Tibial artery (tissue), 4 donors: ENCODE measurements at regions not wholly inside any gene's neighbourhood (a gene's known extent, or its start where the extent isn't known, plus 50 kb on each side); places are given as distances from the start of the nearest gene placed in this dataset.

Experiments
- DNase-seq, 2 donors: peaks; one replicate each; pipeline ENCODE4 v3.0.0-alpha.2; 2019
- H3K27ac ChIP-seq, 2 donors: fragments of 200-600 bp; sonication (generic) in 1 of 2; 1 replicate in 1 of 2; 2 replicates in 1 of 2; pipeline ENCODE4 v1.5.1; 2018 to 2019; ENCODE audit warnings: mild to moderate bottlenecking in 1 of 2
- H3K27me3 ChIP-seq, 2 donors: fragments of 200-600 bp; sonication (generic) in 1 of 2; one replicate each; pipeline versions ENCODE4 v1.5.1 to v1.6.0; 2016 to 2019
- H3K36me3 ChIP-seq, 3 donors: fragments of 200-600 bp; sonication (generic) in 2 of 3; one replicate each; pipeline ENCODE4 v1.5.1; 2016 to 2019; ENCODE audit warnings: mild to moderate bottlenecking in 2 of 3
- H3K4me1 ChIP-seq, 4 donors: fragments of 200-600 bp; sonication (generic) in 2 of 4; 1 replicate in 3 of 4; 2 replicates in 1 of 4; pipeline ENCODE4 v1.5.1; 2016 to 2019
- H3K4me3 ChIP-seq, 2 donors: fragments of 200-600 bp; sonication (generic) in 1 of 2; 1 replicate in 1 of 2; 2 replicates in 1 of 2; pipeline ENCODE4 v1.5.1; 2018 to 2019; ENCODE audit warnings: mild to moderate bottlenecking in 2 of 2
- H3K9me3 ChIP-seq, 3 donors: fragments of 200-600 bp; sonication (generic) in 1 of 3; one replicate each; pipeline ENCODE4 v1.5.1; 2016 to 2019
- CTCF ChIP-seq, 2 experiments: fragments of 200-600 bp in 1 of 2; fragments of 450-650 bp in 1 of 2; IDR thresholded peaks; one replicate each; pipeline ENCODE4 v1.5.1; 2017 to 2019; ENCODE audit warnings: antibody characterized with exemption in 2 of 2, mild to moderate bottlenecking in 1 of 2, moderate library complexity in 1 of 2
- intact Hi-C: fragments of 100-400 bp; cut with DNase I; formaldehyde crosslinking; loops from one replicate; pipeline ENCODE4 v1.15.0; 2023; ENCODE audit warnings: low total_unique reads

GRCh38 chr16:9458816-9459215 lies 367.4 kb downstream of the HAPSTR1 start:
- no peak for TF ChIP-seq CTCF (IDR thresholded peaks at IDR 0.05)
- Histone ChIP-seq H3K27ac (no peak overlapping the region), H3K4me1 (no peaks in the 10 kb centered on the region), H3K36me3 (no peaks in the 10 kb centered on the region), H3K27me3 (peaks cover 0 to 31% of the 10 kb centered on the region in 2 donors), H3K4me3 (no peak overlapping the region), H3K9me3 (peaks cover 0 to 7% (median 0%) of the 10 kb centered on the region in 3 donors)
- intact Hi-C loops = no loop called here
- DNase-seq = no peak

GRCh38 chr16:9462984-9463383 lies 371.5 kb downstream of the HAPSTR1 start:
- TF ChIP-seq CTCF (IDR thresholded peaks at IDR 0.05) = no peak
- intact Hi-C loops = no loop called here
- Histone ChIP-seq H3K4me1 (no peaks in the 10 kb centered on the region), H3K27ac (no peak overlapping the region), H3K9me3 (no peaks in the 10 kb centered on the region), H3K27me3 (peaks cover 0 to 13% of the 10 kb centered on the region in 2 donors), H3K36me3 (no peaks in the 10 kb centered on the region), H3K4me3 (no peak overlapping the region)
- DNase-seq = no peak

- H3K27me3 ChIP-seq = peaks cover 0 to 12% of the 10 kb centered on the region in 2 donors
Observed at GRCh38 chr16:9463461-9463860, 372.0 kb downstream of the HAPSTR1 start.

GRCh38 chr16:9465161-9465560 lies 373.7 kb downstream of the HAPSTR1 start:
- Histone ChIP-seq H3K27ac (no peak overlapping the region), H3K4me1 (no peaks in the 10 kb centered on the region), H3K36me3 (no peaks in the 10 kb centered on the region), H3K4me3 (no peak overlapping the region), H3K9me3 (no peaks in the 10 kb centered on the region), H3K27me3 (peaks cover 0 to 7% of the 10 kb centered on the region in 2 donors)
- no peak for DNase-seq
- intact Hi-C loops = no loop called here
- TF ChIP-seq CTCF (IDR thresholded peaks at IDR 0.05) = no peak

More at GRCh38 chr16:9463461-9463860, 372.0 kb downstream of the HAPSTR1 start:
- Histone ChIP-seq H3K4me1 (no peaks in the 10 kb centered on the region), H3K9me3 (no peaks in the 10 kb centered on the region), H3K4me3 (no peak overlapping the region), H3K27ac (no peak overlapping the region), H3K36me3 (no peaks in the 10 kb centered on the region)
- DNase-seq = no peak
- intact Hi-C loops = no loop called here
- TF ChIP-seq CTCF (IDR thresholded peaks at IDR 0.05) = no peak

- H3K27ac ChIP-seq = no peak overlapping the region
- DNase-seq = no peak
- no peaks in the 10 kb centered on the region for H3K9me3 ChIP-seq
- no peaks in the 10 kb centered on the region for H3K36me3 ChIP-seq
- no peaks in the 10 kb centered on the region for H3K4me1 ChIP-seq
- TF ChIP-seq CTCF (IDR thresholded peaks at IDR 0.05) = no peak
- intact Hi-C loops = no loop called here
- H3K4me3 ChIP-seq = no peak overlapping the region
- H3K27me3 ChIP-seq = no peaks in the 10 kb centered on the region
Observed at GRCh38 chr16:9469512-9469911, 378.1 kb downstream of the HAPSTR1 start.

- TF ChIP-seq CTCF (IDR thresholded peaks at IDR 0.05) = no peak
- intact Hi-C loops = no loop called here
- Histone ChIP-seq H3K4me1 (no peaks in the 10 kb centered on the region), H3K9me3 (no peaks in the 10 kb centered on the region), H3K27me3 (peaks cover 0 to 6% of the 10 kb centered on the region in 2 donors), H3K4me3 (no peak overlapping the region), H3K27ac (no peak overlapping the region), H3K36me3 (no peaks in the 10 kb centered on the region)
- DNase-seq = no peak
Observed at GRCh38 chr16:9476744-9477143, 385.3 kb downstream of the HAPSTR1 start.
